HG03159 (cell line): ENCODE measurements at regions not wholly inside any gene's neighbourhood (a gene's known extent, or its start where the extent isn't known, plus 50 kb on each side); places are given as distances from the start of the nearest gene placed in this dataset.
"Not testable (repeated sequence)": the region's sequence is repeated elsewhere in the genome, so short reads cannot be mapped to it uniquely, and the experiment has no call there.

Experiments
- ATAC-seq: cut with Tn5 transposase; IDR thresholded peaks from one replicate; pipeline ENCODE4 v1.9.1; 2021; ENCODE audit warnings: mild to moderate bottlenecking, moderate library complexity; ENCODE audit not compliant: unreplicated experiment

GRCh38 chr3:30480156-30480555 is 126.2 kb upstream of the TGFBR2 start:
- ATAC-seq = not testable (repeated sequence)

- ATAC-seq = no peak
Observed at GRCh38 chr3:30480587-30480986, 125.8 kb upstream of the TGFBR2 start.

- no peak for ATAC-seq
Observed at GRCh38 chr3:30481241-30481640, 125.2 kb upstream of the TGFBR2 start.

GRCh38 chr3:30484229-30484628 is 122.2 kb upstream of the TGFBR2 start:
- not testable (repeated sequence) for ATAC-seq

GRCh38 chr3:30486368-30486767 is 120.0 kb upstream of the TGFBR2 start:
- ATAC-seq = no peak

- no peak for ATAC-seq
Observed at GRCh38 chr3:30488070-30488756, 118.2 kb upstream of the TGFBR2 start.

GRCh38 chr3:30492322-30493192 is 113.8 kb upstream of the TGFBR2 start:
- no peak for ATAC-seq

GRCh38 chr3:30493911-30494311 is 112.5 kb upstream of the TGFBR2 start:
- no peak for ATAC-seq

GRCh38 chr3:30495172-30496065 is 111.0 kb upstream of the TGFBR2 start:
- no peak for ATAC-seq

- no peak for ATAC-seq
Observed at GRCh38 chr3:30496066-30496966, 110.1 kb upstream of the TGFBR2 start.

GRCh38 chr3:30498587-30498967 is 107.8 kb upstream of the TGFBR2 start:
- no peak for ATAC-seq

GRCh38 chr3:30500666-30501399 is 105.6 kb upstream of the TGFBR2 start:
- ATAC-seq = peak; percentile 94

- ATAC-seq = no peak
Observed at GRCh38 chr3:30501526-30501925, 104.9 kb upstream of the TGFBR2 start.

- no peak for ATAC-seq
Observed at GRCh38 chr3:30502051-30502741, 104.2 kb upstream of the TGFBR2 start.

- ATAC-seq = peak; percentile 55
Observed at GRCh38 chr3:30502742-30503073, 103.7 kb upstream of the TGFBR2 start.

- no peak for ATAC-seq
Observed at GRCh38 chr3:30503446-30503845, 103.0 kb upstream of the TGFBR2 start.

GRCh38 chr3:30504939-30505338 is 101.5 kb upstream of the TGFBR2 start:
- no peak for ATAC-seq

- ATAC-seq = no peak
Observed at GRCh38 chr3:30505866-30506520, 100.4 kb upstream of the TGFBR2 start.

- ATAC-seq = no peak
Observed at GRCh38 chr3:30508339-30508738, 98.1 kb upstream of the TGFBR2 start.
